HEK293 (cell line): ENCODE measurements at regions not wholly inside any gene's neighbourhood (a gene's known extent, or its start where the extent isn't known, plus 50 kb on each side); places are given as distances from the start of the nearest gene placed in this dataset.

Experiments used
- CTCF ChIA-PET: fragments of 350-600 bp; formaldehyde crosslinking; extraction: SDS; loops from one replicate; lab custom pipeline; 2021; ENCODE audit warnings: antibody characterized with exemption; lab: Yijun Ruan, JAX
- POLR2A ChIA-PET: fragments of 300-600 bp; formaldehyde crosslinking; extraction: SDS; loops from one replicate; lab custom pipeline; 2020; ENCODE audit warnings: antibody characterized with exemption, inconsistent platforms; lab: Yijun Ruan, JAX
- H3K27ac ChIP-seq: fragments of 200-500 bp; sonication (Bioruptor generic); 2 replicates; pipeline ENCODE4 v1.5.1; 2014; ENCODE audit warnings: low read depth, low read length, control low read depth, inconsistent platforms; ENCODE audit errors: extremely low read depth
- H3K36me3 ChIP-seq, 2 experiments: fragments of 200-500 bp in 1 of 2; sonication (Bioruptor generic) in 1 of 2; 1 replicate in 1 of 2; 2 replicates in 1 of 2; pipeline ENCODE4 v1.5.1; 2014 to 2017; ENCODE audit warnings: inconsistent platforms in 2 of 2, low read length in 2 of 2; ENCODE audit not compliant: control insufficient read depth in 2 of 2, insufficient read depth in 1 of 2
- H3K4me1 ChIP-seq: fragments of 200-500 bp; sonication (Bioruptor generic); 2 replicates; pipeline ENCODE4 v1.5.1; 2014; ENCODE audit warnings: mild to moderate bottlenecking, low read length, inconsistent platforms; ENCODE audit not compliant: control insufficient read depth, insufficient read depth
- H3K4me3 ChIP-seq: 2 replicates; pipeline ENCODE4 v1.5.1; 2011; ENCODE audit warnings: low read depth, mild to moderate bottlenecking, control low read depth, low read length, moderate library complexity
- H3K9me3 ChIP-seq: fragments of 200-500 bp; sonication (Bioruptor generic); 2 replicates; pipeline ENCODE4 v1.5.1; 2014; ENCODE audit warnings: low read depth, low read length, inconsistent platforms; ENCODE audit not compliant: control insufficient read depth, insufficient read depth
- INSM2 ChIP-seq: fragments of 450-650 bp; formaldehyde crosslinking; IDR thresholded peaks from 2 replicates; pipeline ENCODE4 v1.5.1; 2016; ENCODE audit warnings: missing biosample characterization, missing genetic modification characterization
- KLF9 ChIP-seq: fragments of 450-650 bp; formaldehyde crosslinking; IDR thresholded peaks from 2 replicates; pipeline ENCODE4 v1.5.1; 2016; ENCODE audit warnings: missing biosample characterization, missing genetic modification characterization, low read depth
- PRDM2 ChIP-seq: fragments of 450-650 bp; formaldehyde crosslinking; IDR thresholded peaks from 2 replicates; pipeline ENCODE4 v1.5.1; 2016; ENCODE audit warnings: missing biosample characterization, missing genetic modification characterization, borderline replicate concordance
- SETDB1 ChIP-seq: IDR thresholded peaks from one replicate; pipeline ENCODE4 v1.6.1; 2017; ENCODE audit warnings: mild to moderate bottlenecking, low read length, moderate library complexity, mixed read lengths; ENCODE audit not compliant: insufficient read length
- ZBTB21 ChIP-seq: fragments of 450-650 bp; formaldehyde crosslinking; IDR thresholded peaks from 2 replicates; pipeline ENCODE4 v1.5.1; 2017; ENCODE audit warnings: missing biosample characterization, missing genetic modification characterization
- ZBTB7A ChIP-seq: fragments of 450-650 bp; formaldehyde crosslinking; IDR thresholded peaks from 2 replicates; pipeline ENCODE4 v1.5.1; 2016; ENCODE audit warnings: low read depth, missing biosample characterization, missing genetic modification characterization
- ZBTB8A ChIP-seq: fragments of 450-650 bp; formaldehyde crosslinking; IDR thresholded peaks from 2 replicates; pipeline ENCODE4 v1.5.1; 2016; ENCODE audit warnings: missing biosample characterization, missing genetic modification characterization
- ZEB2 ChIP-seq: fragments of 450-650 bp; formaldehyde crosslinking; IDR thresholded peaks from 2 replicates; pipeline ENCODE4 v1.5.1; 2016; ENCODE audit warnings: missing biosample characterization, missing genetic modification characterization
- ZNF112 ChIP-seq: fragments of 450-650 bp; formaldehyde crosslinking; IDR thresholded peaks from 2 replicates; pipeline ENCODE4 v1.5.0; 2017; ENCODE audit warnings: missing biosample characterization, missing genetic modification characterization
- ZNF114 ChIP-seq: fragments of 450-650 bp; formaldehyde crosslinking; IDR thresholded peaks from 2 replicates; pipeline ENCODE4 v1.5.0; 2017; ENCODE audit warnings: missing biosample characterization, missing genetic modification characterization
- ZNF146 ChIP-seq: fragments of 450-650 bp; formaldehyde crosslinking; IDR thresholded peaks from 2 replicates; pipeline ENCODE4 v1.5.1; 2016; ENCODE audit warnings: missing biosample characterization, missing genetic modification characterization
- ZNF169 ChIP-seq: fragments of 450-650 bp; formaldehyde crosslinking; IDR thresholded peaks from 2 replicates; pipeline ENCODE4 v1.5.1; 2016; ENCODE audit warnings: missing biosample characterization, missing genetic modification characterization
- ZNF211 ChIP-seq: fragments of 450-650 bp; formaldehyde crosslinking; IDR thresholded peaks from 2 replicates; pipeline ENCODE4 v1.5.1; 2016; ENCODE audit warnings: low read depth, missing biosample characterization, missing genetic modification characterization
- ZNF221 ChIP-seq: fragments of 450-650 bp; formaldehyde crosslinking; IDR thresholded peaks from 2 replicates; pipeline ENCODE4 v1.5.1; 2017; ENCODE audit warnings: missing biosample characterization, missing genetic modification characterization, borderline replicate concordance
- ZNF266 ChIP-seq: fragments of 450-650 bp; formaldehyde crosslinking; IDR thresholded peaks from 2 replicates; pipeline ENCODE4 v1.5.1; 2016; ENCODE audit warnings: missing biosample characterization, missing genetic modification characterization, low read depth
- ZNF37A ChIP-seq: fragments of 450-650 bp; IDR thresholded peaks from 2 replicates; pipeline ENCODE4 v1.5.1; 2018; ENCODE audit warnings: missing biosample characterization, missing genetic modification characterization
- ZNF426 ChIP-seq: fragments of 450-650 bp; formaldehyde crosslinking; IDR thresholded peaks from 2 replicates; pipeline ENCODE4 v1.5.1; 2017; ENCODE audit warnings: missing biosample characterization, missing genetic modification characterization, mild to moderate bottlenecking, inconsistent platforms, moderate library complexity
- ZNF473 ChIP-seq: fragments of 450-650 bp; formaldehyde crosslinking; IDR thresholded peaks from 2 replicates; pipeline ENCODE4 v1.5.1; 2017; ENCODE audit warnings: missing biosample characterization, missing genetic modification characterization
- ZNF488 ChIP-seq: fragments of 450-650 bp; formaldehyde crosslinking; IDR thresholded peaks from 2 replicates; pipeline ENCODE4 v1.5.1; 2016; ENCODE audit warnings: missing biosample characterization, missing genetic modification characterization
- ZNF560 ChIP-seq: fragments of 450-650 bp; formaldehyde crosslinking; IDR thresholded peaks from 2 replicates; pipeline ENCODE4 v1.5.1; 2017; ENCODE audit warnings: missing biosample characterization, missing genetic modification characterization, borderline replicate concordance
- ZNF792 ChIP-seq: fragments of 450-650 bp; formaldehyde crosslinking; IDR thresholded peaks from 2 replicates; pipeline ENCODE4 v1.5.1; 2016; ENCODE audit warnings: missing biosample characterization, missing genetic modification characterization

GRCh38 chr6:154648188-154648887 lies 84.9 kb upstream of the SCAF8 start:
- Histone ChIP-seq H3K36me3 (no peaks in the 10 kb centered on the region), H3K4me1 (no peaks in the 10 kb centered on the region), H3K4me3 (no peak overlapping the region), H3K9me3 (no peaks in the 10 kb centered on the region), H3K27ac (no peak overlapping the region)
- POLR2A ChIA-PET: no interaction called here
- TF ChIP-seq ZNF146 (tag by site-specific recombination) (no peak), ZEB2 (tag by site-specific recombination) (no peak), INSM2 (no peak), ZBTB21 (tag by site-specific recombination) (no peak), ZBTB8A (tag by site-specific recombination) (no peak), ZNF488 (tag by site-specific recombination) (no peak), ZNF473 (tag by site-specific recombination) (no peak), SETDB1 (no peak), ZNF560 (no peak), PRDM2 (tag by site-specific recombination) (no peak), ZNF37A (tag by site-specific recombination) (no peak), KLF9 (tag by site-specific recombination) (no peak), ZNF114 (no peak), ZNF792 (tag by site-specific recombination) (no peak), ZNF266 (tag by site-specific recombination) (no peak), ZNF221 (no peak), ZNF211 (tag by site-specific recombination) (no peak), ZNF112 (tag by site-specific recombination) (no peak)
- CTCF ChIA-PET: interaction anchor here (0.6 to 1.7 kb wide), 4 partner anchors 10 to 494 kb away, joined by 4 to 7 read pairs (median 5); no protein-coding TSS in a partner anchor

GRCh38 chr6:154648888-154649205 lies 84.4 kb upstream of the SCAF8 start:
- H3K9me3 ChIP-seq: no peaks in the 10 kb centered on the region
- CTCF ChIA-PET: interaction anchor here (1.7 kb wide), 1 partner anchor 148 kb away, joined by 5 read pairs; no protein-coding TSS in a partner anchor
- no peaks in the 10 kb centered on the region for H3K4me1 ChIP-seq

More at GRCh38 chr6:154648888-154649205, 84.4 kb upstream of the SCAF8 start:
- Histone ChIP-seq H3K36me3 (no peaks in the 10 kb centered on the region), H3K4me3 (no peak overlapping the region), H3K27ac (no peak overlapping the region)
- POLR2A ChIA-PET: no interaction called here
- TF ChIP-seq ZNF426 (tag by site-specific recombination) (no peak), ZBTB7A (tag by site-specific recombination) (no peak), ZNF169 (tag by site-specific recombination) (no peak)
- TF ChIP-seq, all 188 proteins: peak for 0
